Activated CD8-positive, alpha-beta T cell treated with anti-CD3 and anti-CD28 coated beads, Interleukin-2, amount 10 ng/mL, durations not matched to agents 7 days and 5 days (primary cell): ENCODE measurements at regions not wholly inside any gene's neighbourhood (a gene's known extent, or its start where the extent isn't known, plus 50 kb on each side); places are given as distances from the start of the nearest gene placed in this dataset.

Experiments
- ATAC-seq: fragments of 150-1000 bp; cut with Tn5 transposase; one replicate; pipeline ENCODE4 v1.10.0; 2021; ENCODE audit warnings: moderate library complexity
- CTCF ChIA-PET: fragments of 350-600 bp; sonication (Branson Sonifier 250); formaldehyde crosslinking; loops from one replicate; lab custom pipeline; 2021; ENCODE audit warnings: antibody characterized with exemption; lab: Charles Lee
- POLR2A ChIA-PET: fragments of 350-600 bp; sonication (Branson Sonifier 250); formaldehyde crosslinking; loops from one replicate; lab custom pipeline; 2021; ENCODE audit warnings: antibody characterized with exemption; lab: Charles Lee
- DNase-seq: peaks from one replicate; pipeline ENCODE4 v3.0.0-alpha.2; 2020
- H3K27ac Mint-ChIP-seq: one replicate; pipeline ENCODE4 v1.8.0; 2021; ENCODE audit warnings: mild to moderate bottlenecking, mixed read lengths
- H3K27me3 Mint-ChIP-seq: one replicate; pipeline ENCODE4 v1.8.0; 2021; ENCODE audit warnings: low read depth, mixed read lengths
- H3K36me3 Mint-ChIP-seq: one replicate; pipeline ENCODE4 v1.8.0; 2021; ENCODE audit warnings: low read depth, mixed read lengths
- H3K4me1 Mint-ChIP-seq: one replicate; pipeline ENCODE4 v1.8.0; 2021; ENCODE audit warnings: low read depth, mixed read lengths
- H3K4me3 Mint-ChIP-seq: one replicate; pipeline ENCODE4 v1.8.0; 2021; ENCODE audit warnings: mild to moderate bottlenecking, mixed read lengths
- H3K9me3 Mint-ChIP-seq: one replicate; pipeline ENCODE4 v1.8.0; 2022; ENCODE audit warnings: mixed read lengths; ENCODE audit not compliant: insufficient read depth

GRCh38 chr2:790634-791245, 113.5 kb upstream of the TMEM18 start:
- ATAC-seq (no peak), DNase-seq (no peak)
- no peaks in the 10 kb centered on the region for H3K9me3 Mint-ChIP-seq
- H3K27me3 Mint-ChIP-seq = no peaks in the 10 kb centered on the region
- H3K36me3 Mint-ChIP-seq = no peaks in the 10 kb centered on the region
- H3K27ac Mint-ChIP-seq = no peak overlapping the region
- no peak overlapping the region for H3K4me3 Mint-ChIP-seq
- POLR2A ChIA-PET = no interaction called here
- H3K4me1 Mint-ChIP-seq = no peaks in the 10 kb centered on the region
- CTCF ChIA-PET = no interaction called here

- Mint-ChIP-seq H3K36me3 (no peaks in the 10 kb centered on the region), H3K27ac (no peak overlapping the region)
- POLR2A ChIA-PET = no interaction called here
Observed at GRCh38 chr2:790081-790480, 112.9 kb upstream of the TMEM18 start.

GRCh38 chr2:789529-789928, 112.3 kb upstream of the TMEM18 start:
- DNase-seq = no peak
- Mint-ChIP-seq H3K9me3 (no peaks in the 10 kb centered on the region), H3K36me3 (no peaks in the 10 kb centered on the region), H3K27ac (no peak overlapping the region), H3K27me3 (no peaks in the 10 kb centered on the region), H3K4me3 (no peak overlapping the region), H3K4me1 (no peaks in the 10 kb centered on the region)
- ChIA-PET POLR2A (no interaction called here), CTCF (no interaction called here)
- ATAC-seq = no peak

More at GRCh38 chr2:790081-790480, 112.9 kb upstream of the TMEM18 start:
- CTCF ChIA-PET = no interaction called here
- ATAC-seq (no peak), DNase-seq (no peak)
- no peaks in the 10 kb centered on the region for H3K4me1 Mint-ChIP-seq
- no peaks in the 10 kb centered on the region for H3K9me3 Mint-ChIP-seq
- H3K27me3 Mint-ChIP-seq = no peaks in the 10 kb centered on the region
- H3K4me3 Mint-ChIP-seq = no peak overlapping the region

- H3K36me3 Mint-ChIP-seq = no peaks in the 10 kb centered on the region
- no peak for ATAC-seq
- no peaks in the 10 kb centered on the region for H3K27me3 Mint-ChIP-seq
- no peaks in the 10 kb centered on the region for H3K9me3 Mint-ChIP-seq
- ChIA-PET POLR2A (no interaction called here), CTCF (no interaction called here)
- no peak overlapping the region for H3K27ac Mint-ChIP-seq
- DNase-seq = peak; percentile 11
- no peak overlapping the region for H3K4me3 Mint-ChIP-seq
- H3K4me1 Mint-ChIP-seq = no peaks in the 10 kb centered on the region
Observed at GRCh38 chr2:788227-789032, 111.2 kb upstream of the TMEM18 start.

- ATAC-seq (no peak), DNase-seq (no peak)
- H3K27ac Mint-ChIP-seq = no peak overlapping the region
- no peaks in the 10 kb centered on the region for H3K4me1 Mint-ChIP-seq
- peaks cover 2% of the 10 kb centered on the region for H3K27me3 Mint-ChIP-seq
- H3K36me3 Mint-ChIP-seq = no peaks in the 10 kb centered on the region
- POLR2A ChIA-PET = no interaction called here
- H3K9me3 Mint-ChIP-seq = no peaks in the 10 kb centered on the region
- CTCF ChIA-PET = no interaction called here
- no peak overlapping the region for H3K4me3 Mint-ChIP-seq
Observed at GRCh38 chr2:784753-785152, 107.5 kb upstream of the TMEM18 start.

- no peak overlapping the region for H3K27ac Mint-ChIP-seq
- ChIA-PET CTCF (interaction anchor here (1.1 kb wide), 1 partner anchor 101 kb away, joined by 3 read pairs; no protein-coding TSS in a partner anchor), POLR2A (no interaction called here)
- peaks cover 2% of the 10 kb centered on the region for H3K27me3 Mint-ChIP-seq
- H3K4me3 Mint-ChIP-seq = no peak overlapping the region
- H3K4me1 Mint-ChIP-seq = no peaks in the 10 kb centered on the region
- ATAC-seq (no peak), DNase-seq (peak; percentile 4)
- no peaks in the 10 kb centered on the region for H3K9me3 Mint-ChIP-seq
- H3K36me3 Mint-ChIP-seq = no peaks in the 10 kb centered on the region
Observed at GRCh38 chr2:780581-780980, 103.4 kb upstream of the TMEM18 start.

GRCh38 chr2:780002-780401, 102.8 kb upstream of the TMEM18 start:
- H3K27me3 Mint-ChIP-seq = peaks cover 2% of the 10 kb centered on the region
- no peak for DNase-seq
- ChIA-PET CTCF (interaction anchor here (1.1 kb wide), 1 partner anchor 100 kb away, joined by 3 read pairs; no protein-coding TSS in a partner anchor), POLR2A (no interaction called here)
- no peak overlapping the region for H3K4me3 Mint-ChIP-seq
- no peaks in the 10 kb centered on the region for H3K9me3 Mint-ChIP-seq
- ATAC-seq = no peak
- H3K27ac Mint-ChIP-seq = no peak overlapping the region
- no peaks in the 10 kb centered on the region for H3K36me3 Mint-ChIP-seq
- no peaks in the 10 kb centered on the region for H3K4me1 Mint-ChIP-seq

GRCh38 chr2:778731-779350, 101.6 kb upstream of the TMEM18 start:
- Mint-ChIP-seq H3K4me1 (no peaks in the 10 kb centered on the region), H3K27me3 (peaks cover 2% of the 10 kb centered on the region), H3K9me3 (no peaks in the 10 kb centered on the region), H3K27ac (no peak overlapping the region), H3K36me3 (no peaks in the 10 kb centered on the region), H3K4me3 (no peak overlapping the region)
- ATAC-seq = no peak
- CTCF ChIA-PET = no interaction called here
- no peak for DNase-seq
- POLR2A ChIA-PET = no interaction called here

- Mint-ChIP-seq H3K36me3 (no peaks in the 10 kb centered on the region), H3K4me3 (no peak overlapping the region), H3K27me3 (peaks cover 2% of the 10 kb centered on the region), H3K4me1 (no peaks in the 10 kb centered on the region), H3K9me3 (no peaks in the 10 kb centered on the region), H3K27ac (no peak overlapping the region)
- CTCF ChIA-PET = no interaction called here
- POLR2A ChIA-PET = no interaction called here
- no peak for DNase-seq
- ATAC-seq = no peak
Observed at GRCh38 chr2:777546-777945, 100.3 kb upstream of the TMEM18 start.

GRCh38 chr2:777051-777450, 99.8 kb upstream of the TMEM18 start:
- POLR2A ChIA-PET = no interaction called here

GRCh38 chr2:776487-776886, 99.3 kb upstream of the TMEM18 start:
- Mint-ChIP-seq H3K36me3 (no peaks in the 10 kb centered on the region), H3K4me1 (no peaks in the 10 kb centered on the region), H3K9me3 (no peaks in the 10 kb centered on the region), H3K27me3 (no peaks in the 10 kb centered on the region), H3K4me3 (no peak overlapping the region), H3K27ac (no peak overlapping the region)
- ChIA-PET POLR2A (no interaction called here), CTCF (no interaction called here)
- DNase-seq = no peak
- no peak for ATAC-seq

More at GRCh38 chr2:777051-777450, 99.8 kb upstream of the TMEM18 start:
- DNase-seq (no peak), ATAC-seq (no peak)
- H3K9me3 Mint-ChIP-seq = no peaks in the 10 kb centered on the region
- H3K4me3 Mint-ChIP-seq = no peak overlapping the region
- CTCF ChIA-PET = no interaction called here
- H3K36me3 Mint-ChIP-seq = no peaks in the 10 kb centered on the region
- no peaks in the 10 kb centered on the region for H3K4me1 Mint-ChIP-seq
- peaks cover 2% of the 10 kb centered on the region for H3K27me3 Mint-ChIP-seq
- H3K27ac Mint-ChIP-seq = no peak overlapping the region

GRCh38 chr2:776038-776437, 98.8 kb upstream of the TMEM18 start:
- H3K4me1 Mint-ChIP-seq = no peaks in the 10 kb centered on the region

More at GRCh38 chr2:776038-776437, 98.8 kb upstream of the TMEM18 start:
- ChIA-PET CTCF (no interaction called here), POLR2A (no interaction called here)
- ATAC-seq = no peak
- DNase-seq = no peak
- no peaks in the 10 kb centered on the region for H3K27me3 Mint-ChIP-seq
- H3K36me3 Mint-ChIP-seq = no peaks in the 10 kb centered on the region
- H3K9me3 Mint-ChIP-seq = no peaks in the 10 kb centered on the region
- no peak overlapping the region for H3K27ac Mint-ChIP-seq
- H3K4me3 Mint-ChIP-seq = no peak overlapping the region
